ENCODE measurements at regions not wholly inside any gene's neighbourhood (a gene's known extent, or its start where the extent isn't known, plus 50 kb on each side); places are given as distances from the start of the nearest gene placed in this dataset.
A peak's percentile ranks its signal among the peaks of the same experiment; 100 is the strongest.

DNA sequence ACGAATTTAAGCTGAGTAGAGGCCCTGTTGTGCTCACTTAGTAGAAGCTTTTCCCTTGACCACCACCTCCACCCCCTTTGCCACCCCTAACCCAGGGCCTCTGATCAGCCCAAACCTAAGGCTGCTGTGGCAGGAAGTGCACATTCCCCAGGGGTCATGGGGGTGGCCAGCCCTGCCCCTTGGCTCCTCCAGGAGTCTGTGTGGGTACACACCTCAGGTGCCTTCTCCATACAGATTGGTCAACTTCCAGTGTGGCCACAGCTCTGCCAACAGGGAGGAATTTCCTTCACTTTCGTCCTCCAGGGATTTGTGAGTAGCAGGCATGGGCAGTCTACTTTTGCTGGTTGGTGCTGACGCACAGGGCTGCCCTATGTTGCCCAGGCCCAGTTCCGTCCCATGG, 249.9 kb upstream of the ZNF32 start (continued):
- TF ChIP-seq CTCF (IDR thresholded peaks at IDR 0.05; ENCODE audit: low read depth, low read length, missing input control) (no peak), RAD21 (IDR thresholded peaks at IDR 0.05) (no peak), FOXA2 (IDR thresholded peaks at IDR 0.05) (no peak), YY1 (IDR thresholded peaks at IDR 0.05) (no peak)

DNA sequence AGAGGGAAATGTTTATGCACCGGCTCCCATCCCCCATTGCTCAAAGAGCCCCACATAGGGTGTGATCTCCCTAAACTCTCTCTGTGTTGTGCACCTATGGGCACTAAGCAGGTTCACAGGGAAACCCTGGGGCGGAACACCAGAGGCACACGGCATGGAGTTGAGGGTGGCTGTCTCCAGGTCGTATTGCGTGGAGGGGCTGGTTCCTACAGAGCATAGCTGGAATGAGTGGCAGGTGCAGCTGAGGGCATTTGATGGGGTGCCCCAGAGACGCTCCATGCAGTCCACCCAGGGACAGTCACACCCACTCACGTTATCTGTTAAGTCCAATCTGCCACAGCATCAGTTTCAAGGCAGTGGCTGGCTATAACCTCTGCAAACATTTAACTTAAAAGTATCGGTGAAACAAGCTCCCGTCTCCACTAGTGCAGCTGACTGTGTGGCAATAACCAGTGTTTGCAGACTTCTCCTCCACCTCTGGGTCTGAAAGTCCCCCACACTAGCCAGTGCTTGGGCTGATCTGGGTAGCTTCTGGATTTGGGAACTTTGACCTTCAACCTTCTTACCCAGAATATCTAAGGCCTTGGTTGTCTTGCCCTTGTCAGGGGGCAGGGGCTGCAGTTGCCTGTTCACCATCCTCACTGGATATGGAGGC, 249.2 kb upstream of the ZNF32 start:
- no peaks in the 10 kb centered on the region for H3K36me3 ChIP-seq (ENCODE audit: control insufficient read depth in 4 of 4, insufficient read depth in 3 of 4, low read depth in 1 of 4, low read length in 3 of 4)
- H3K27me3 ChIP-seq (ENCODE audit: control insufficient read depth in 4 of 4, insufficient read depth in 4 of 4, low read length in 3 of 4) = peaks cover 0 to 3% (median 0%) of the 10 kb centered on the region in 4 donors
- no peak for DNase-seq (ENCODE audit: low spot score)
- peaks cover 0 to 4% (median 3%) of the 10 kb centered on the region in 4 donors for H3K4me1 ChIP-seq (ENCODE audit: control insufficient read depth in 4 of 4, insufficient read depth in 4 of 4, low read length in 3 of 4)
- no peak overlapping the region for H3K27ac ChIP-seq (ENCODE audit: low read depth in 1 of 2, low read length in 2 of 2)
- whole genome bisulfite sequencing = 82% methylated on average over 9 of the region's 9 CpGs
- no peak overlapping the region for H3K9ac ChIP-seq (ENCODE audit: low read depth in 1 of 2, low read length in 2 of 2)
- H3K4me3 ChIP-seq (ENCODE audit: low read depth in 1 of 3, low read length in 3 of 3) = no peak overlapping the region
- H3K9me3 ChIP-seq (ENCODE audit: control insufficient read depth in 4 of 4, low read length in 3 of 4) = no peaks in the 10 kb centered on the region
- TF ChIP-seq CTCF (IDR thresholded peaks at IDR 0.05; ENCODE audit: low read depth, low read length, missing input control) = no peak

DNA sequence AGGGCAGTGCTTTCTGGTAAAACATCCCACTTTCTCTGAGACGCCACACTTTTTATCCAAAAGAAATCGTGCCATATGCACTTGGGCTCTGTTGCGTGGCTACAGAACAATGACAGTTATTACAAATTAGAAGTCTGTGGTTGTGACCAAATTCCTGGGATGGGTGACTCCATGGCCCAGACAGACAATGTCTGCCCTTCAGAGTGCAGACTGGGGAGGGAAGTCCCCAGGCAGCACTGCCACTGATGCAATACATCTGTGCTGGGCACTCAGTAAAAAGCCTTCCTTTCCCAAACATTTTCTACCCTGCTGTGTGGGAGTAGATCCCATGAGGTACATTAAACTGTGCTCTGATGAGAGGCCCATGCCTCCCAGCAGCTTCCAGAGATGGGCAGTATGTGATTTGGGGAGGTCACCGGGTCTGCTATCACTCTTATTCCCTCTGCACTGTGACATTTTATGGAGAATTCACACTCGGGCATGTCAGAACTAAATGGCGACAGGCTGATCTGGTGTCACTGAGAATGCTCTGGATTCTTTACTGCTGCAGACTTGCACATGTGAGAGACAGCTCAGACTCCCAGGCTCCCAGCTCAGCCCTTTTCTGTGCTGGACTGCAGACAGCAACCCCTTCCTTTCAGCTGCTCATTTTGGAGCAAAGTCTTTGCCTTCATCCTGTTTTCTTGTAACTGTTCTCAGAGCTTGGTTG, 243.5 kb upstream of the ZNF32 start:
- Histone ChIP-seq H3K4me3 (ENCODE audit: low read depth in 1 of 3, low read length in 3 of 3) (no peak overlapping the region), H3K9me3 (ENCODE audit: control insufficient read depth in 4 of 4, low read length in 3 of 4) (no peaks in the 10 kb centered on the region), H3K4me1 (ENCODE audit: control insufficient read depth in 4 of 4, insufficient read depth in 4 of 4, low read length in 3 of 4) (no peaks in the 10 kb centered on the region), H3K36me3 (ENCODE audit: control insufficient read depth in 4 of 4, insufficient read depth in 3 of 4, low read depth in 1 of 4, low read length in 3 of 4) (no peaks in the 10 kb centered on the region), H3K27ac (ENCODE audit: low read depth in 1 of 2, low read length in 2 of 2) (no peak overlapping the region), H3K27me3 (ENCODE audit: control insufficient read depth in 4 of 4, insufficient read depth in 4 of 4, low read length in 3 of 4) (peaks cover 0 to 3% (median 0%) of the 10 kb centered on the region in 4 donors), H3K9ac (ENCODE audit: low read depth in 1 of 2, low read length in 2 of 2) (no peak overlapping the region)
- TF ChIP-seq CTCF (IDR thresholded peaks at IDR 0.05; ENCODE audit: low read depth, low read length, missing input control) = no peak
- no peak for TF ChIP-seq FOXA1 (IDR thresholded peaks at IDR 0.05)
- no peak for TF ChIP-seq FOXA2 (IDR thresholded peaks at IDR 0.05)
- no peak for TF ChIP-seq SP1 (IDR thresholded peaks at IDR 0.05)
- peak; percentile 89 for TF ChIP-seq REST (IDR thresholded peaks at IDR 0.05)
- TF ChIP-seq RAD21 (IDR thresholded peaks at IDR 0.05) = peak in 1 of 2 donors; percentile 4
- no peak for TF ChIP-seq GABPA (IDR thresholded peaks at IDR 0.05 in 1 of 2, conservative IDR thresholded peaks at IDR 0.05 in 1 of 2)
- TF ChIP-seq HNF4A (conservative IDR thresholded peaks at IDR 0.05) = no peak
- no peak for DNase-seq (ENCODE audit: low spot score)
- 85% methylated on average over 6 of the region's 6 CpGs for WGBS

All from liver (tissue), 8 donors.